ENCODE measurements at regions not wholly inside any gene's neighbourhood (a gene's known extent, or its start where the extent isn't known, plus 50 kb on each side); places are given as distances from the start of the nearest gene placed in this dataset.

DNA sequence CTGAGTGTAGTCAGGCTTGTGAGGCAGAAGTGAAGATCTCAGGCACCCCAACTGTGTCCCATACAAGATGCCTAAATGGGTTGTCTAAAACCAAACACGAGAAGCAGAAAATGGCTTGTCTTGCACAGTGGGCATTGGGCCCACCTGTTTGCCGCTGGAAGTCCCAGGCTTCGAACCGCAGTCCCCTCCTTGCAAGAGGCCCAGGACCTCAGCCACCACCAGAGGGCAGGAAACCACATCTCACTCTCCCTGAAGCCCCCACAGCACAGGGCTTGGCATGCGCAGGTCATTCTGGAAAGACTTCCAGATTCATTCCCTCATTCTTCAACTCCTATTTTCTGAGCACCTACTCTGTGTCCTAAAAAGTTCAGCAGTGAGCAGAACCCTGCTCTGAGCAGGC lies 973.7 kb downstream of the UQCRFS1 start:
- DNase-seq (no peak), ATAC-seq (no peak)
- Histone ChIP-seq H3K27me3 (no peaks in the 10 kb centered on the region), H3K27ac (no peak overlapping the region), H3K9me3 (no peaks in the 10 kb centered on the region), H3K4me3 (no peak overlapping the region), H3K36me3 (replicated peaks in 1 of 2; ENCODE audit: insufficient read depth in 1 of 2, low read depth in 2 of 2) (no peaks in the 10 kb centered on the region), H3K4me1 (no peaks in the 10 kb centered on the region)
- 53 to 68% methylated on average over 5 of the region's 5 CpGs for WGBS, 2 donors
- intact Hi-C loops (cut with DNase I), result no loop called here
- no peak for TF ChIP-seq POLR2A (IDR thresholded peaks at IDR 0.05)
- no peak for TF ChIP-seq CTCF (IDR thresholded peaks at IDR 0.05)

GRCh38 chr19:28238270-28238820 lies 974.6 kb downstream of the UQCRFS1 start:
- TF ChIP-seq POLR2A (IDR thresholded peaks at IDR 0.05) (no peak), CTCF (IDR thresholded peaks at IDR 0.05) (no peak)
- H3K27me3 ChIP-seq, result no peaks in the 10 kb centered on the region
- no peaks in the 10 kb centered on the region for H3K9me3 ChIP-seq
- intact Hi-C loops (cut with DNase I), result no loop called here
- H3K36me3 ChIP-seq (replicated peaks in 1 of 2; ENCODE audit: insufficient read depth in 1 of 2, low read depth in 2 of 2), result no peaks in the 10 kb centered on the region
- H3K4me1 ChIP-seq, result no peaks in the 10 kb centered on the region
- H3K27ac ChIP-seq, result no peak overlapping the region
- H3K4me3 ChIP-seq, result no peak overlapping the region
- DNase-seq (no peak), ATAC-seq (no peak)

DNA sequence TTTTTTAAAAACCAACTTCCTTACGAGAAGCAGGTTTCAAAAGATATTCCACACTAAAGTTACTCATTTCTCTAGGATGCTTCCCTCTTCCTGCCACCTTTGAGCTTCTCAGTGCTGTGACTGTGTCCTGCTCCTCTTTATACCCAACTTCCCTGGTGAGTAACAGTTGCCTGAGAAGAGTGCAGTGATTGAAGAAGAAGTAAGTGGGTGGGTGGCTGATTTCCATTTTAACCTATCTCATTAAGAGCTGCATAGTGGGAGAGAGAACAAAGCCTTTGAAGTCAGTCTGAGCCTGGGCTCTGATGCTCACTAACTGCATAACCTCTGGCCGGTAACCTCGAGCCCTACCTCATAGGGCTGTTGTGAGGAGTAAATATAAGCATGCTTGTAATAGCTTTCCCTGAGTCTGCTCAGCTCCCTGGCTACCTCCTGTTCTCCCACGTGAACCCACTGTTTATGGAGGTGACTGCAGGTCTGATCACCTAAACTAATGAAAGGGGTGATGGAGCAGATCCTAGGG lies 977.3 kb downstream of the UQCRFS1 start:
- Histone ChIP-seq H3K36me3 (replicated peaks in 1 of 2; ENCODE audit: insufficient read depth in 1 of 2, low read depth in 2 of 2) (no peaks in the 10 kb centered on the region), H3K4me3 (no peak overlapping the region), H3K27me3 (no peaks in the 10 kb centered on the region), H3K4me1 (no peaks in the 10 kb centered on the region), H3K9me3 (no peaks in the 10 kb centered on the region), H3K27ac (no peak overlapping the region)
- no peak for TF ChIP-seq CTCF (IDR thresholded peaks at IDR 0.05)
- no peak for TF ChIP-seq POLR2A (IDR thresholded peaks at IDR 0.05)
- DNase-seq (no peak), ATAC-seq (no peak)
- WGBS, 2 donors, result 52 to 62% methylated on average over 4 of the region's 4 CpGs
- intact Hi-C loops (cut with DNase I), result no loop called here

DNA sequence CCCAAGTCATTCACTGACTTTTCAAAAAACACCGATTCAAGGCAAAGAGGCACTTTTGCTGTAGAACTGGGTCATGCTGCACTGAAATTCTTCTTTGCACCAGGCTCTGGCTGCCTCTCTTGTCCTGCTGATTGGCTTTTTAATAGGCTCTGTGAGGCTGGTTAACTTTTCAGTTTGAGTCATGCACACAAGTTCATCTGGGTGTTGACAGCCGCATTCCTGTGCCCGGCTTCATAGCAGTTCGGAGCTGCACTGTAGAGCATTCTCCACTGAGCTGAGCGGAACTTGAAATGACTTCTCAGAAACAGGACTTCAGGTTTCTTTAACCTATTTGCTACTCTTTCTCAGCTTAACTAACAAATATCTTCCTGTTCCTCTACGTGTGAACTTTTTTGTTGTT lies 978.3 kb downstream of the UQCRFS1 start:
- Histone ChIP-seq H3K9me3 (no peaks in the 10 kb centered on the region), H3K27ac (no peak overlapping the region), H3K4me3 (no peak overlapping the region), H3K36me3 (replicated peaks in 1 of 2; ENCODE audit: insufficient read depth in 1 of 2, low read depth in 2 of 2) (no peaks in the 10 kb centered on the region), H3K27me3 (no peaks in the 10 kb centered on the region), H3K4me1 (no peaks in the 10 kb centered on the region)
- intact Hi-C loops (cut with DNase I), result no loop called here
- no peak for ATAC-seq
- TF ChIP-seq POLR2A (IDR thresholded peaks at IDR 0.05), result no peak
- no peak for TF ChIP-seq CTCF (IDR thresholded peaks at IDR 0.05)
- WGBS, 2 donors, result 55 to 67% methylated on average over 6 of the region's 6 CpGs
- no peak for DNase-seq

GRCh38 chr19:28228854-28229253 lies 984.1 kb downstream of the UQCRFS1 start:
- WGBS, 2 donors, result 66 to 68% methylated on average over 2 of the region's 2 CpGs
- H3K9me3 ChIP-seq, result no peaks in the 10 kb centered on the region
- no peaks in the 10 kb centered on the region for H3K27me3 ChIP-seq
- ATAC-seq (no peak), DNase-seq (no peak)
- H3K27ac ChIP-seq, result no peak overlapping the region
- no peaks in the 10 kb centered on the region for H3K4me1 ChIP-seq
- no peak for TF ChIP-seq POLR2A (IDR thresholded peaks at IDR 0.05)
- no peak for TF ChIP-seq CTCF (IDR thresholded peaks at IDR 0.05)
- no peak overlapping the region for H3K4me3 ChIP-seq
- no peaks in the 10 kb centered on the region for H3K36me3 ChIP-seq (replicated peaks in 1 of 2; ENCODE audit: insufficient read depth in 1 of 2, low read depth in 2 of 2)
- intact Hi-C loops (cut with DNase I), result no loop called here
